ENCODE measurements at regions not wholly inside any gene's neighbourhood (a gene's known extent, or its start where the extent isn't known, plus 50 kb on each side); places are given as distances from the start of the nearest gene placed in this dataset.
"Not testable (repeated sequence)": the region's sequence is repeated elsewhere in the genome, so short reads cannot be mapped to it uniquely, and the experiment has no call there.

DNA sequence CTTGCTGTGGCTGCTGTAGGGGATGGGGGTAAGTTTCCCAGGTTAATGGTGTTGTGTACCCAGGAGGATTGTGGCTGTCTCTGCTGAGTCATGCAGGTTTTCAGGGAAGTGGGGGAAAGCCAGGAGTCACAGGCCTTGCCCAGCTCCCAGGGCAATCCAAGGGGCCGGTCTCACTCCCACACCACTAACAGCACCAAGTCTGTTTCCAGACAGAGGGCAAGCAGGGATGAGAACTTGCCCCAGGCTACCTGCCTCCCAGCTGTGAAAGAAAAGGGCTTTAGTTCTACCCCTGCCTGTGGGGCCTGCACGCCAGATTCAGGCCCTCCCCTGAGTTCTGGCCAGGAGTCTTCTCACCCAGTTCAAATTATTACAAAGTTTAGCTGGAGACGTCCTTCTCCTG is 579.8 kb upstream of the ST8SIA4 start:
- no peak for DNase-seq (ENCODE audit: low spot score)

DNA sequence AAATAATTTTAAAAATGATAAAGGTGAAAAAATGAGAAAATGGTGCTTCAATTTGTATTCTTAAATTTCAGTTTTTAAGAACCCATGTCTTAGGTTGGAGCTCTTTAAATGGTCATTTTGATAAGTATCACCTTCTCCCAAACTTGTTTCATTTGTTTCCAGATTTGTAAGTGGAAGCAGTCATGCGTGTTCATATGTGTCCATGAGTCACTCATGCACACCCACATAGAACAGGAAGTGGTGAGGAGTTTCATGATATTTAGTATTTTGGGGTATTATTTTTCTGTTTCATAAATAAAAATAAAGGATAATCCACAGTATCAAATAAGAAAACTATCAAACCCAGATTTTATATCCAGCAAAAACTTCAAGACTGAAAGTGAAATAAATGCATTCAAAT is 570.4 kb upstream of the ST8SIA4 start:
- DNase-seq (ENCODE audit: low spot score) = no peak

DNA sequence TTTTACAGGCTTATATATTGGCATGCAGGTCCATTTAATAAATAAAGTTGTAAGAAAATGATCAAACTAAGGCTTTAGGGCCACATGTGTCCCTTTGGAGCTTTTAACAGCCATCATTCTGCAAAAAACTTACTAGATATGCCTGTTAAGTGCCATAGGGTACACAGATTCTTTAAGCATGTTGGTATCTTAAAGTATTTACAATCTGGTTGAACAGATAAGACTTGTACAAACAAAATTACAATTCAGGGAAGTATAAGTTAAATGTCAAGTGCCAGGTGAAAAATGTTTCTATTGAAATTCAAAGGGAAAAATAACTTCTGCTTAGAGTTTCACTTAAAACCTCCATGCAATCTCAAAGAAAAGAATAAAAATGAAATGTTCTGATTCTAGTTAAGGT is 558.4 kb upstream of the ST8SIA4 start:
- DNase-seq (ENCODE audit: low spot score) = no peak

DNA sequence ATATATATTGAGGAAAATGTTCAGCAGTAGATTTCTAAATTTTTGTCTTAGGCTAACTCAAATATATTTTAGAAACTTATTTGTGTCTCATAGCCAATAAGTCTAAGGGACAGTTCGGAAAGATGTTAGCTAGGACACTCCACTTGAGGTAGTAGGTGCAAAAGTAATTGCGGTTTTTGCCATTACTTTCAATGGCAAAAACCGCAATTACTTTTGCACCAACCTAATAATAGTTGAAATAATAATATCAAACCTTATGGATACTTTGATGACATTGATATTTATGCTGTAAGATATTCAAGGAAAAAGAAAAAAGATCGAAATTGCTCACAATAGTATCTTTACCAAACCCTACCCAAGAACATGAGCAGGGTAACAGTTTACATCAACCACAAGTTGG is 555.5 kb upstream of the ST8SIA4 start:
- DNase-seq (ENCODE audit: low spot score) = no peak

DNA sequence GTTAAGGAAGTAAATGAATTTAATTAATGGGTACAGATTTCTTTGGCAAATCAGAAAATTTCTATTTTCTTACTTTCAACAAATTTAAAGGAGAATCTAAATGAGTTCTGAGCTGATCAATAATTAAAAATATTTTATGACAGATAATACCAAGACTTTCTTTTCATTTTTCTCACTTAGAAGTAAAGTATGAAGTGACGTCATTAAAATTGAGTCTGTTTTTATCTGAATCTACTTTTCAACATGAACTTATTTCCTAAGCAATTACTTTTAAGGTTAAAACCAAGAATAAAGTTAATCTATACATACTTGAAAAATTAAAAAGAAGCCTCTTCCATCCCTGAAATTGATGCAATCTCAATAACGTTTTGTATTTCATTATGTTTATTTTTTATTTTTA is 552.8 kb upstream of the ST8SIA4 start:
- no peak for DNase-seq (ENCODE audit: low spot score)

DNA sequence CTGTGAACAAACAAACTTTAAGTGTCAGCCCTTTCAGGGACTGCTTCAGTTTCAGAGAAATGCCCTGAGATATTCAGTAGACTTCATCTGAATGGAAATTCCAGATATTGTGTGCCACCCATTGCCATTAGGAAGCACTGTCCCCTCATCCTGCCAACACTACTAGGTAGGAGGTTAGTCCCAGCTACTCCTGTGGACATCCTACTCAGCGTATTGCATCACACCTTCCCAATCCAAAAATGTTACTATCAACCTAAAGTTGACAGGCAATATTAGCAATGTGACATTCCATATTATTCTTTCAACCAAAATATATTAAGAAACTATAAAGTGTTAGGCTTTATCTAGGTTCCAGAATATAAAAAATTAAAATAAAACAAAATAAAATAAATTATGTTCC is 552.0 kb upstream of the ST8SIA4 start:
- DNase-seq (ENCODE audit: low spot score) = no peak

DNA sequence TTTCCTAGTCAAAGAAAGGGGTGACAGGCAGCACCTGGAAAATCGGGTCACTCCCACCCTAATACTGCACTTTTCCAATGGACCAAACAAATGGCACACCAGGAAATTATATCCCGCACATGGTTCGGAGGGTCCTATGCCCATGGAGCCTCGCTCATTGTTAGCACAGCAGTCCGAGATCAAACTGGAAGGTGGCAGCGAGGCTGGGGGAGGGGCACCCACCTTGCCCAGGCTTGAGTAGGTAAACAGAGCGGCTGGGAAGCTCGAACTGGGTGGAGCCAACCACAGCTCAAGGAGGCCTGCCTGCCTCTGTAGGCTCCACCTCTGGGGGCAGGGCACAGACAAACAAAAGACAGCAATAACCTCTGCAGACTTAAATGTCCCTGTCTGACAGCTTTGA is 539.2 kb upstream of the ST8SIA4 start:
- not testable (repeated sequence) for DNase-seq (ENCODE audit: low spot score)

DNA sequence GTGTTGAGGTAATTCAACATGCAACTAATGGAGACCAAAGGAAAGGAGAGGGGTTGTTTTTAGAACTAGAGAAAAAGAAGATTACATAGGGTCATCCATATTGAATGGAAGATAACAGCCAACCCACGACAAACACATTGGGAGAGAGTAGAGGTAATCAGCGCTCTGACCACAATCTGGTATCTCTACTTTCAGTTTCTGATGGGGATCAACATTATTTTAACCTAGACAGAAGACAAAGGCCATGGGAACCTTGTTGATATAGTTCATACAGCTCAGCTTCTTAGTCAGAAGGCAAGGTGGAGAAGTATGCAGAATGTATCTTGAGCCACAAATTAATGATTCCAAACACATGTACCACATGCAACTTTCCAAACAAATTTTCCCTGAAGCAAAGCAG is 537.1 kb upstream of the ST8SIA4 start:
- DNase-seq (ENCODE audit: low spot score) = no peak

DNA sequence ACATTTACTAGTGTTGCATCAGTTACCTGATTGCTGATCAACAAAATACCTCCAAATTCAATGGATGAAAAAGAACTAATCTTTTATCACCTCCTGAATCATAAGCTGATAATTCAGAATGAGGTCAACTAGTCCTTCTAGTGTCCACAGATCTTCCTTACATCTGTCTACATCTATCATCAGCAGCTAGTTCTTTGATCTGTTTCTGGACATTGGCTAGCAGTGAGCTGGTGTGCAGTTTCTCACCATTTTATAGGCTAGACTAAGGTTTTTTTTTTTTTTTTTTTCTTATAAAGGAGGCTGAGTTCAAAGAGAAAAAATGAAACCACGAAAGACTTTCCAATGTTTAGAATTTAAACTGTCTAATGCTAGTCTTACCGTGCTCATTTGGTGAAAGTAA is 534.3 kb upstream of the ST8SIA4 start:
- DNase-seq (ENCODE audit: low spot score) = no peak

DNA sequence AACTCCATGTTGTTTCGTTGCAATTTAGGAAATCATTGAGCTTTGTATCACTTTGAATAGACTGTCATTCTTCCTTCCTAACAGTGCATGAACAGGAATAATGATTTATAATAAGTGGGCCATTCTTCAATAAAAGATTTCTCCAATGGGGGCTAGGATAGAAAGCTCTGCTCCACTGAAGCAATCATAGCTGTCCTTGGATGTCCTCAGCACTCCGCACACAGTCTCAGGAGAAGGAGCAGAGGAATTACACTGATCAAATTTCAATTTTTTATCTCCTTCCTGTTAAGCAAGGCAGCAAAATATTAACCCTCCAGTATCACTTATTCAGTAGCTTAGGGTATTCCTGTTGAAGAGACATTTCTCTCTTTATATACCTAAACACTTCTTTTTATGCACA is 532.7 kb upstream of the ST8SIA4 start:
- no peak for DNase-seq (ENCODE audit: low spot score)

DNA sequence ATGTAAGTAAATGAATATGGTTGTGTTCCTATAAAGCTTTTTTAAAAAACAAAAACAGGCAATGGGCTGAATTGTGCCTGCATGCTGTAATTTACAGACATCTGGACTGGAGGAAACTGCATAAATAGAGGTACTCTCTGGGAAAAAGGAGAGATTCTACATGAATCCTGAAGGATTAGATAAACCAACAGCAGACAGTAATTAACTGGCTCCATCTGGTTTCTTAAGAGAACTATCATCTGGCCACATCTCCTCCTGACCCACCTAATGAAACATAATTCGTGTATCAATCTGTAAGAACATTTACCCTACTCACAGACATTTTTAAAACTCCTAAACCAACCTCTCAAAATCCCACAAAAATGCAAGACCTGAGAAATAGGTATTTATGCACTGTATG is 528.1 kb upstream of the ST8SIA4 start:
- no peak for DNase-seq (ENCODE audit: low spot score)

DNA sequence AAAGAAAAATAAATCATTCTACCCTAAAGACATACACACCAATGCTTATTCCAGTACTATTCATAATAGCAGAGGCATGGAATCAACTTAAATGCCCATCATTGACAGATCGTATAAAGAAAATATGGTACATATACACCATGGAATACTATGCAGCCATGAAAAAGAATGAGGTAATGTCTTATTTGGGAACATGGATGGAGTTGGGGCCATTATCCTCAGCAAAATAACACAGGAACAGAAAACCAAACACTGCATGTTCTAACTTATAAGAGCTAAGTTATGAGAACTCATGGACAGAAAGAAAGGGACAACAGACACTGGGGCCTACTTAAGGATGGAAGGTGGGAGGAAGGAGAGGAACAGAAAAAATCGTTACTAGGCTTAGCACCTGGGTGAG is 527.5 kb upstream of the ST8SIA4 start:
- DNase-seq (ENCODE audit: low spot score) = no peak

DNA sequence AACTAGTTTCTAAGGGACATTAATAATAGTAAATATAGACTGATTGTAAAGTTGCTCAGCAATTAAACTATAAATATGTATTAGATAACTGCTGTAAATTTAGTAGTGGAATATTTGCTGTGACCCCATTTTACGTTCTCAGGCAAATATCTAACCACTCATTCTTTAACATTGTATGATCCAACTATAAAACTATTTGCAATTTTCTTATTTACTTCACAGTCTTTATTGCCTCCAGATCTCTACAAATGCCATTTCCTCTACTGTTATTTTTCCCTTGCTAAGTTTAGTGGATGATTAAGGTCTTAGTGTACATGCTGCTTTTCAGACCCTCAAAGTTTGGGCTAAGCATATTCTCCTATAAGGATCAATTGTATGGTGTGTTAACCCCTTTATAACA is 526.2 kb upstream of the ST8SIA4 start:
- no peak for DNase-seq (ENCODE audit: low spot score)

DNA sequence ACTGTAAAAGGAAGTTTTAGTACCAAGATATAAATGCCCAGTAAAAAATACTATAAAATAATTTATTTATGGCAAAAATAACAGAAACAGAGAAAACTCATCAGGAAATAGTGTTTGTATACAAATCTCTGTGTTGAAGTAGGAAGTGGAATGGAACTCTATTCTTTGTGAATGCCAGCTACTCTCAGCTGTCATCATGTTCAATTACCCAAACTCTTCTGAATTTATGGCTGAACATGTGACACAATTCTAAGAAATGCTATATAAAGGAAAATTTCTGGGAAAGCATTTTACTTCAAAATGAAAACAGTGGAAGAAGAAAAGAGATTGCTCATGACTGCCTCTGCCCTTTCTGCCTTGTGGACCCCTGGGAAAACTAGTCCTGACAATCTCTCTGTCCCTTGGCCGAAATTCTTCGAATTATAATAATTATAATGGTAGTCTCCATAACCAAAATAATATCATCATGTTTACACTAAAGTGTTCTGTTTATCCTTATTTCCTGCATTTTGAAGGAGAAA is 522.3 kb upstream of the ST8SIA4 start:
- no peak for DNase-seq (ENCODE audit: low spot score)

DNA sequence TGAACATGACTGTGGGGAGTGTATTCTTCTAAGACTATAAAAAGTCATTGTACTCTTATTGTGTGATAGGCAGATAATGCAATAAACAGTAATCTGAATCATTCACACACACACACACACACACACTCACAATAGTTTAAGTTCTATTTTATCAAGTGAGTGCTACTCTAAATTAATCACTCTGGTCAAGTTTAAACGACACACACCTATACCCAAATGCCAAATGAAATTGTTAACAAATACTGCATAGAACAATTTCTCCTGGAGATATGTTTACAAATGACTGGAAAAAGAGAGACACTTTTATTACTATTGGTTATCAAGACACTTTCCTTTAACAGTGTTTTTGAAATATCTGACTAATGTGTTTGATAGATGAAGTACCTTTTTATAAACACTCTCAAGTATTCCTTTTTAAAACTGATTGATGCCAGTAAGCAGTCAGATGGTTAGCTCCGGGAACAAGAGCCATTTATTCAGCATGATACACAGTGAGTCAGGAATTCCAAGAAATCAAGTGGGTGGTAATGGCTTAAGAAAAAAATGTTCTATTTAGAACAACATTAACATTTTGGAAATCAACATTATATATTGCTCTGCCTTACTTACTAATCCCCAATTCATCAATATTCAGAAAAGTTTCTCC is 521.6 kb upstream of the ST8SIA4 start:
- no peak for DNase-seq (ENCODE audit: low spot score)

DNA sequence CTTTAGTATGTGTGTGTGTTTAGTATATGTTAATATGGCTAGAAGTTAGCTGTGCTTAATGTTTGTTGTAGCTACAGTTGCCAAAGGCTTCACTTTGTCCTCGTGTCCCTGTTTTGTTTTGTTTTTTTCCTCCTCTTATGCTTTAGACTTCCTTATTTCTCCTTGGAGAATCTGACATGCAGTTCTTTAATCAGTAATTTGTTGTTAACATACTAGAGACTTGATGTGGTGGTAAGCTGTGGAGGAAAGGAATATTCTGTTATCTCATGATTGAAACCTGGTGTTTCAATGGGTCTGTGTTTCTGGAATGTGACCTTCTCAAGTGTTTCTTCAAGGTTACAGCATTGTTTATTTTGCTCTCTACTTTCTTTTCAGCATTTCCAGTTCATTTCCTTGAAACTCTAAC is 515.6 kb upstream of the ST8SIA4 start:
- no peak for DNase-seq (ENCODE audit: low spot score)

DNA sequence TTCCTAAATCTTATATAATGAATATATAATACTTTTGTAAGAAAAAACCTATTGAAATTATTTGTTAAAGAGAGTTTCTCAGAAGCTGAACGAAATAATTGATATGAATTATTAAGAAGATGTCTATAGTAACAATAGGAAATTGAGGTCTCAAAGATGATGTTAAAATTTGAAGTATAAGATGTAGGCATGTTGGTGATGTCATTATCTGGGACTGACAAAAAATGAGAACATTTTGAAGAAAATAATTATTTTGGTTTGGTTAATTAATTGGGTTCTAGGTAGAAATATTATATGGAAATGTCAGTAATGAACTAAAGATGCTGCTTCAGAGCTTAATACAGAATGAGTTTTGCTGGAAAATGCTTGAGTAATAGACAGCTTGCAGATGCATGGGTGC is 501.4 kb upstream of the ST8SIA4 start:
- no peak for DNase-seq (ENCODE audit: low spot score)

DNA sequence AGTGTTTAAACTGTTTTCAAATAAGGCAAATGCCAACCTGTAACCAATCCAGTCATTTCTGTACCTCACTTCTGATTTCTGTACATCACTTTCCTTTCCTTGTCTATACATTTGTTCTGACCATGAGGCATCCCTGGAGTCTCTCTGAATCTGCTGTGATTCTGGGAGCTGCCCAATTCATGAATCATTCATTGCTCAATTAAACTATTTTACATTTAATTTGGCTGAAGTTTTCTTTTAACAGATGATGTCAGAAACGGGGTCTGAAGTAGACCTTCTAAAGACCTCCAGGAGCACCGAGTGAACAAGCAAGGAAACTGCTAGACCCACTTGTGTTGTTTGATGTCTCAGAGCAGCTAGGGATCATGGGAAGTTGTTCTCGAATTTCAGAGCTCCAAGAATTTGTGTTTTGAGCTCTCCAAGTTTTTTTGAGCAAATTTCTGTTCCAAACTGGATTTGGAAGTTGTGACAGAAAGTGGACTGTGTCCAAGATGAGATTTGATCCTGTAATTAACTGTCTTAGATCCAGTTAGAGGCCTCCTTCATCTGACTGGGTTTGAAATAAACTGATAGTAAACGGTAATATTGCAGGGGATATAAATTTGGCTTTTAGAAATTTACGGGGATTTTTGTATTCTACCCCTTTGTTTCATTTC is 490.8 kb upstream of the ST8SIA4 start:
- no peak for DNase-seq (ENCODE audit: low spot score)

DNA sequence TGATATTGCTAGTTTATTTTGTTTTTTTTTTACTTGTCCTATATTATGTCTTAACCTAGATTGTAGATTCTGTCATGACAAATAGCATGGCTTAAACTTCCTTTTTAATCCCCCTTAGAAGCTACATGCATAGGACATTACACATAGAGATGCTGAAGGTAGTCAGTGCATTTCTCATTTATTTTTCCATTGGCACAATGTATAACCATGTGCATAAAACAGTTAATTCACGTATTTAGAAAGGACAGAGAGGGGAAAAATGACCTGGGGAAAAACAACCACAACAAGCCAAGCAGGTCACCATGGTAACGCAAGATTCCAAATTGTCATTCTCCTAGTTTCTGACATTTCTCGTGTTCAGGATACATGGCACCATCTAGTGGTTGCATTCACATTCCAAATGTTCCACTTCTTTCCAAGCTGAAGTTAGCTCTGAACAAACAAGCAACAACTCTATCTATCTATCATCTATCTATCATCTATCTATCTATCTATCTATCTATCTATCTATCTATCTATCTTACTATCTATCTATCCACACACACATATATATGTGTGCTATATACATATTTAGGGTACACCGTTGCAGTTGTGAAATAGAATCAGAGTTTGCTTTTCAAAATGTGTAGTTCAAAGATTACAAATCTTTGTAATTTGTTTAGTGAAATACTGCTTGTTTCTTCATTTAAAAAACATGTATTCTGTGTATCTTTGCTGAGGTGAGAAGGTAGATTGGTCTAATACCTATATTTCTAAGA is 487.2 kb upstream of the ST8SIA4 start:
- peak; percentile 47 for DNase-seq (ENCODE audit: low spot score)

DNA sequence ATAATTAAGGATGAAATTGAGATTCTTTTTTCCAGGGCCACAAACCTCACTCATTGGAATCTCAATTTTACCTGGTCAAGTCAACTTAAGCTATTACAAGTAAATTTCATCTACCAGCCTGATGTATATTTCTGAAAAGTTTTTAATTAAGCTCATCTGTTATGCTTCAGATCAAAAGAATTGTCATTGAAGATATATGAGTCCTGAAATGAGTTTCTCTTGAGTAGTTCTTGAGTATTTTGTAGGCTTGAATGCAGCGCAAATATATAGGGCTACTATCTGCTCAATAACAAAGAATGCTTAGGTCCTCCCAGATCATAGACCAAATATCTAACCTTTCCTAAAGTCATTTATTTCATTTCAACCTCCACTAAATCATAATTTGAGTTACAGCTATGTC is 482.2 kb upstream of the ST8SIA4 start:
- no peak for DNase-seq (ENCODE audit: low spot score)

DNA sequence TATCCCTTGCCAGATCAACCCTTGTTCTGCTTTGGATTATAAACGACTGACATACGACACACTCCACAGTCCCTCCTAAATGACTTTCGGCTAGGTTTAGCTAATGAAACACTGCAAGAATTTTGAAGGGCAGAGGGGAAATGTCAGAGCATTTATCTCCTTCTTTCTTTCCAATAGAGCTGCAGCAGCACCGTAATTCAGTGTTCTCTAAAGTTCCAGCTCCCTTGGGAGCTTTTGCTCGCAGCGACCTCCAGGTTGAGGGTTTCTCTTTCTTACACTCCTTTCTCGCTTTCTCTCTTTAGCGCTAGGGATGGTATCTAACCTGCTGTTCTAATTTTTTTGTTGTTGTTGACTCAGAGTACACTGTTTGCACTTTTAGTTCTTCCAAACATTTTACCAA is 467.1 kb upstream of the ST8SIA4 start:
- DNase-seq (ENCODE audit: low spot score) = no peak

DNA sequence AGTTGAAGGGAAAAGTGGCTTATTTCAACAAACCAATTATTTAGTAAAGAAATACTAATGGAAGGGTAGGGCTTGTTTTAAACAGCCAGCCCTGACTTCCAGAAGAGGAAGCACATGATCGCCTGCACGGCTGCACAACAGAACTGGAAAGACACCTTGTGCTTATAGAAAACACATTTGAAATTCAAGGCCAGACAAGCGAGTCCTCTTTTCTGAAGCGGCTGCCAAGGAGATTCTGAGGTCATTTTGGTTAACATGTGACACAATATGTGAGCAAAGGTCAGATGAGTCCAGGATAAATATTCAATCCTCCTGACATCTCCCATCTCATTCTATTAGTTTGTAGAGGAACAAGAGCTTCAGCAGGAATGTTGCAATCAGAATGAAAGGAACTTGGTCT is 461.4 kb upstream of the ST8SIA4 start:
- DNase-seq (ENCODE audit: low spot score) = no peak

DNA sequence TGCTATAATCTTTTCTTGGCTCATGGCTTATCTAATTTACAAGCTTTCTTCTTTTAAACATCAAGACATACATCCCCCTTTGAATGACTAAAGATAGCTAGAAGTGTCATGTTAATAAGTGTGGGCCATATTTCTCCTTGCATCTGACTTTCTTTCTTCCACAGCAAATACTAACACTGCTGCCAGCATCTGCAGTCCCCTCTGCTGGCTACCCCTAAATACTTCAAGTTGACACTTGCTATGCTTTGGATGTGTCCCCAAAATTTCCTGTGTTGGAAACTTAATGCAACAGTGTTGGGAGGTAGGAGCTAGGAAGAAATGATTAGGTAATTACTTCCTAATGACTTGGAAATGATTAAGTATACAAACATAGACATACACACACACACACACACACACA is 459.0 kb upstream of the ST8SIA4 start:
- DNase-seq (ENCODE audit: low spot score) = no peak

Measured in ecto neural progenitor cell (in vitro differentiated cells).